Activated CD4-positive, alpha-beta T cell treated with anti-CD3 and anti-CD28 coated beads, Interleukin-2, amount 10 ng/mL, durations not matched to agents 7 days and 5 days (primary cell): ENCODE measurements at regions not wholly inside any gene's neighbourhood (a gene's known extent, or its start where the extent isn't known, plus 50 kb on each side); places are given as distances from the start of the nearest gene placed in this dataset.

Source experiments
- CTCF ChIA-PET: fragments of 350-600 bp; sonication (Branson Sonifier 250); formaldehyde crosslinking; loops from one replicate; lab custom pipeline; 2021; ENCODE audit warnings: antibody characterized with exemption; lab: Charles Lee
- POLR2A ChIA-PET: fragments of 350-600 bp; sonication (Branson Sonifier 250); formaldehyde crosslinking; loops from one replicate; lab custom pipeline; 2021; ENCODE audit warnings: antibody characterized with exemption; lab: Charles Lee
- DNase-seq: peaks from one replicate; pipeline ENCODE4 v3.0.0-alpha.2; 2020
- H3K27ac Mint-ChIP-seq: one replicate; pipeline ENCODE4 v1.8.0; 2021; ENCODE audit warnings: mild to moderate bottlenecking, moderate library complexity, mixed read lengths
- H3K27me3 Mint-ChIP-seq: one replicate; pipeline ENCODE4 v1.8.0; 2021; ENCODE audit warnings: mixed read lengths
- H3K36me3 Mint-ChIP-seq: one replicate; pipeline ENCODE4 v1.8.0; 2021; ENCODE audit warnings: low read depth, mixed read lengths
- H3K4me1 Mint-ChIP-seq: one replicate; pipeline ENCODE4 v1.8.0; 2021; ENCODE audit warnings: mixed read lengths
- H3K4me3 Mint-ChIP-seq: one replicate; pipeline ENCODE4 v1.8.0; 2021; ENCODE audit warnings: mild to moderate bottlenecking, moderate library complexity, mixed read lengths
- H3K9me3 Mint-ChIP-seq: one replicate; pipeline ENCODE4 v1.8.0; 2021; ENCODE audit warnings: mixed read lengths

DNA sequence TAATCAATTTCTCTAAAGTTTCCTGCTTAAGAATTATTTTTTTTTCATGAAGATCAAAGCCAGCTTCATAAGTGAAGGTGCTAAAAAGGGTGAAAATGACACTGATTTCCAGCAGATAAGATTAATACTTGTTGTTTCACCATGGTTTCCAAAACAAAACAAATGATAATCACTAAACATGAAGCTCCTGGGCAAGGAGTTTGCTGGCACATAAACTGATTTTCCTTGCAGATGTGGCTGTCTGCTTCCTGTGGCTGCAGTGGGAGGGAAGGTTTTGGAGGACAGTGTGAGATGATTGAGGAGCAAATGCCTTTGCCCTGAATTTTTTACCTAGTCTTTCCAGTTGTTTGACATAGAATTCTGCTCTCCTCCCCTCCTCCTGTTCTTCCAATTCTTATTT, 228.8 kb downstream of the DIPK2A start:
- CTCF ChIA-PET, result no interaction called here
- Mint-ChIP-seq H3K36me3 (no peaks in the 10 kb centered on the region), H3K4me3 (no peak overlapping the region), H3K27me3 (no peaks in the 10 kb centered on the region), H3K4me1 (no peaks in the 10 kb centered on the region), H3K27ac (no peak overlapping the region), H3K9me3 (no peaks in the 10 kb centered on the region)
- DNase-seq, result no peak
- POLR2A ChIA-PET, result no interaction called here

DNA sequence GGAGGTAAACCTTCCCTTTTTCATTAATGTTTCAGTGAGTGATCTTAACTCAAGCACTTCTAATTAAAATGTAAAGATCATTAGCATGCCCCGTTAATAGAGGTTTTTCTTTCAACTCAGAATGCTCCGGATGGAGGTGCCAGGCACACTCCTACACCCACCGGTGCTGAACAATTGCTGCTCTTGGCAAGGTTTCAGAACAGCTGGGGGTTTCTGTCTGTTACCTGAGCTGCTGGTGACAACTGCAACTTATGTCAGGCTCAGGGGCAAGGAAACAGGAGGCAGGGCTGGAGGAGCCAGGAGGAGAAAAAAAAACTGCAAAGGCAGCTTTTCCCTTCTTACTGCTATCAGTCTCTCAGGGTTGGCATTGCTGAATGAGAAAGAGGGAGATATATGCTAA, 250.1 kb downstream of the DIPK2A start:
- Mint-ChIP-seq H3K27ac (no peak overlapping the region), H3K36me3 (no peaks in the 10 kb centered on the region), H3K4me3 (no peak overlapping the region), H3K9me3 (no peaks in the 10 kb centered on the region), H3K27me3 (no peaks in the 10 kb centered on the region), H3K4me1 (no peaks in the 10 kb centered on the region)
- DNase-seq, result no peak
- ChIA-PET CTCF (no interaction called here), POLR2A (no interaction called here)

DNA sequence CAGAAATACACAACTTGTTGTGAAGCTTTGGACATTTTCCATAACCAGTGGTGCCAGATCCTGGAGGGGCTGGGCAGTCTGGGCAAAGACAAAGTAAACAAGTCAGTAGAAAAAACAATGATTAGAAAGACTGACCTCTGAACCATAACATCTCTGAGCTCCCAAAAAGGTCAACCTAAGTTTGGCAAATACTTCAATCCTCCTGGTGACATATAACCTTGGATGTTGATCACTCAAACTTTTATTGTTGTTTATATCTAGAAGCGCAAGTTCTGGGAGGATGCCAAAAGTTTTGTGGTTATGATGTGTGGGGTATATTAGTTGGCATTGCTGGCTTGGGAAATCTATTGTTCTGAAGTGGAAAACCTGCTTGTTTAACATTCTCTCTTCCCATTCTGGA, 257.7 kb downstream of the DIPK2A start:
- H3K9me3 Mint-ChIP-seq, result no peaks in the 10 kb centered on the region
- no peak overlapping the region for H3K4me3 Mint-ChIP-seq
- no peaks in the 10 kb centered on the region for H3K36me3 Mint-ChIP-seq
- no peak for DNase-seq
- H3K4me1 Mint-ChIP-seq, result no peaks in the 10 kb centered on the region
- ChIA-PET CTCF (no interaction called here), POLR2A (no interaction called here)
- no peak overlapping the region for H3K27ac Mint-ChIP-seq
- no peaks in the 10 kb centered on the region for H3K27me3 Mint-ChIP-seq

DNA sequence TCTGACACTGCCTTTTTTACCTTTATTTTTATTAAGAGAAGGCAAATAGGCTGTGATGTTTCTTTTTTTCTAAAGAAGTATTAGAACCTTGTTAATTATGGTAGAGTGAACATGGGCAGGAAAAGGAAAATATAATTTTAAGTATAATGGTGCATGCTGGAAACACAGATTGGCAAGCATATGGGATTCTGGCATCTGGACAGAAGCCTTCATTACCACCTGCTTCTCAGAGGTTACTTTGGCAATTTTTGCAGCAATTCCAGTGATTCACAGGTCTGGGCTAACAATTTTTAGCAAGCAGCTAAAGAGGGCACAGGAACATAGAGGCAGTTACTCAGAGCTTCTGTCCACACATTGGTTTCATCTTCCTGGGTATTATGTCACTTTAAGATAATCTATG, 258.3 kb downstream of the DIPK2A start:
- POLR2A ChIA-PET, result no interaction called here
- Mint-ChIP-seq H3K4me1 (no peaks in the 10 kb centered on the region), H3K27ac (no peak overlapping the region), H3K27me3 (no peaks in the 10 kb centered on the region), H3K36me3 (no peaks in the 10 kb centered on the region), H3K4me3 (no peak overlapping the region), H3K9me3 (no peaks in the 10 kb centered on the region)
- DNase-seq, result no peak
- CTCF ChIA-PET, result no interaction called here

DNA sequence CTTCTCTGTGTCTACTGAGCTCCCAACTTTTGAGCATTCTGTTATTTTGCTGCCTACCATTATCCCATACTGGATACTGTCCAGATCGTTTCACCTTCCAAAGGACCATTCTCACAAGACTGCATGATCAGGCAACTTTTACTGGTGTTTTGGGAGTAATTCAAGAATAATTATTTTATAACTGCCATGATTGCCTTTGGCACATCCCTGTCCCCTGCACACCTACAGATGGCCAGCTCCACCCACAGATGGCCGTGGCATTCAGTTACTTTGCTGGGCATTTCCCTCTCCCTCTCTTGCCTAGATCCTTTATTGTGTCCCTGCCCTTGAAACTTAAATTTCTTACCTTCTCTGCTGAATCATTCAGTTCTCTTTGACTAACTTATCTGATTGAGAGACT, 263.9 kb downstream of the DIPK2A start:
- no peak for DNase-seq
- H3K27me3 Mint-ChIP-seq, result no peaks in the 10 kb centered on the region
- H3K36me3 Mint-ChIP-seq, result no peaks in the 10 kb centered on the region
- no peaks in the 10 kb centered on the region for H3K4me1 Mint-ChIP-seq
- ChIA-PET POLR2A (no interaction called here), CTCF (no interaction called here)
- H3K27ac Mint-ChIP-seq, result no peak overlapping the region
- H3K9me3 Mint-ChIP-seq, result no peaks in the 10 kb centered on the region
- no peak overlapping the region for H3K4me3 Mint-ChIP-seq

DNA sequence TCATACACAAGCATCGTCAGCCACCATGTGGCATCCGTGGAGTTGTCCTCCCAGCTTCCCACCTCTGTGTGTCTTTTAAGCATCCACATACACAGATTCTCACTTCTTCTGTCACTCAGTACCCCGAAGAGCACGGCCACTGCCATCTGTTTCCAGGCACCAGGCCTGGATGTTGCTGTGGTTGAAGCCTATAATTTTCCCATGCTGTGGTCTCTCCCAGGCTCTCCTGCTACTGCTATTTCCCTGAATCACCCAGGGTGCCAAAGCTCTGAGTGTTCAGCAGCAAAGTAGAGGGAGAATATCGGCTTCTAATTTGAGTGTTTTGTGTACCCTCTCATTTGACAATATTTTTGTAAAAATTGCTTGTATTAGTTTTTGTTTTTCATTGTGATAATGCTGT, 265.7 kb downstream of the DIPK2A start:
- Mint-ChIP-seq H3K36me3 (no peaks in the 10 kb centered on the region), H3K27me3 (no peaks in the 10 kb centered on the region), H3K9me3 (no peaks in the 10 kb centered on the region), H3K27ac (no peak overlapping the region), H3K4me1 (no peaks in the 10 kb centered on the region), H3K4me3 (no peak overlapping the region)
- ChIA-PET POLR2A (no interaction called here), CTCF (no interaction called here)
- no peak for DNase-seq

DNA sequence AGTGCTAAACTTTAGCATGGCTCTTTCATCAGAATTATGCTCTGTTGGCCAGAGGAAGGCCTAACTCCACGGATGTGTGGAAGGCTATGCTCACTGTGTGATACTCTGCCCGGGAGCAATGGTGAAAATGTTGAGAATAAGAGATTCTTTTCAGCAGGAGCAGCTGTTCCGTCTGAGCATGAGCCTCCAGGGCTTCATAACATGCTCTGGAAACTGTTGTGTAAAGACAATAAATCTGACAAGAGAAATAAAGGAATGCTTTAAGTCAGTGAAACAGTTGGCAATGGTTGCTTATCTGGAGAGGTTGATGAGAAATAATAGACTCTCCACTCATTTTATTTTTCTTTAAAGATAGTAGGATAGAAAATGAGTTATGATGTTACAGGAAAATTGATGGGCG, 269.8 kb downstream of the DIPK2A start:
- Mint-ChIP-seq H3K27me3 (peaks cover 3% of the 10 kb centered on the region), H3K36me3 (no peaks in the 10 kb centered on the region), H3K4me3 (no peak overlapping the region), H3K27ac (no peak overlapping the region), H3K4me1 (no peaks in the 10 kb centered on the region), H3K9me3 (no peaks in the 10 kb centered on the region)
- POLR2A ChIA-PET, result no interaction called here
- no peak for DNase-seq
- CTCF ChIA-PET, result no interaction called here

DNA sequence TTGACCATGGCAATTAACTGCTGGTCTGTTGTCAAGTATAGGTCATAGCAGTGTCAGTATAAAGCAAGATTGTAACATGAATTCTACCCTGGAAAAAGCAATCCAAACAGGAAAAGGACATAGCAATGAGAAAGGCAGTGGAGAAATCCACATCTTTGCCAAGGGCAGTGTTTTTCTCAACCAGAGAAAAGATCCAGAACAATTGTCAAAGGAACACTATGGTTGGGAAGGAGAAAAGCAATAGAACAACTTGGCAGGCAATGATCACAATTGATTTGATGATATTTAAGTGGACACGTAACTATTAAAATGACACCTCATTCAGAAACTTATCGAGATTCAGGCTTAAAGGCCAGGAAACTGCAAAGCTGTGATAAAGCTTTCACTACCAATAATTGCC, 271.1 kb downstream of the DIPK2A start:
- DNase-seq, result no peak
- Mint-ChIP-seq H3K4me1 (no peaks in the 10 kb centered on the region), H3K36me3 (no peaks in the 10 kb centered on the region), H3K27ac (no peak overlapping the region), H3K27me3 (peaks cover 3% of the 10 kb centered on the region), H3K4me3 (no peak overlapping the region), H3K9me3 (no peaks in the 10 kb centered on the region)
- CTCF ChIA-PET, result no interaction called here
- POLR2A ChIA-PET, result no interaction called here

DNA sequence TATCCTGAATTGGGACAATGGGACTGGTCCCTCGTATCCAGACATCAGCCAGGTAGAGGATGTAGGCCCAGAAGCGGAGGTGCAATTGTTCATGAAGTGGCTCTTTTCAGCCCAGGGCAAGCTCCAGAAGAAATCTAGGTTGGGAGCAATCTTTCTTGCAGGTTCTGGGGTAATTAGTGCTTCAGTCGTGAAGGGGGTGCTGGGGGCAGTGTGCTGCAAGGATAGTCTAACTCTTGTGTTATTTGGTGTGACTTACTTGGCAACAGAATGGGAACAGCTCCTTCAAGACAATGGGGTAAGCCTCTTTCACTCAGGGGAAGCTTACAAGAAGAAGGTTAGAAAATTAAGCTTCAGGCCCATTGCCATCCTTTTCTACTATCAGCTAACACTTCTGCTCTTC, 273.0 kb downstream of the DIPK2A start:
- no peaks in the 10 kb centered on the region for H3K4me1 Mint-ChIP-seq
- no peaks in the 10 kb centered on the region for H3K9me3 Mint-ChIP-seq
- POLR2A ChIA-PET, result no interaction called here
- no peak overlapping the region for H3K4me3 Mint-ChIP-seq
- H3K36me3 Mint-ChIP-seq, result no peaks in the 10 kb centered on the region
- CTCF ChIA-PET, result no interaction called here
- peaks cover 3% of the 10 kb centered on the region for H3K27me3 Mint-ChIP-seq
- DNase-seq, result no peak
- H3K27ac Mint-ChIP-seq, result no peak overlapping the region

DNA sequence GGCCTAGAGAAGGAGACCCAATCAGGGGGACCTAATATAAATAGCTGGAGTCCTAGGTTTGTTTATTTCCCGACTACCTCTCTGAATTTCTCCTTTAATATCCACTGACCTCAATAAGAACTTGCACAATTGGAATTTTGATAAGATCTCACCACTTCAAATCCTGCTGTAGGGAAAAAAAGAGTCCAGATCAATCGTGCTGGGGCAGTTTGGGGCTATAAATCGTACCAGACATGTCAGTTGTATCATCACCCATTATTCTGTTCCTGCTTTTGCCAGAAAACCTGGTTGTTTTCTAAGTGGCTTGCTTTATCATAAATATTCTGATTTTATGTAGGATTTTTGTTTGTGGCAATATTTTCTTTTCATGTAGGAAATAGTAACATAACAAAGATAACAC, 281.3 kb downstream of the DIPK2A start:
- Mint-ChIP-seq H3K4me1 (no peaks in the 10 kb centered on the region), H3K27ac (no peak overlapping the region), H3K36me3 (no peaks in the 10 kb centered on the region), H3K9me3 (no peaks in the 10 kb centered on the region), H3K27me3 (peaks cover 6% of the 10 kb centered on the region), H3K4me3 (no peak overlapping the region)
- no peak for DNase-seq
- ChIA-PET CTCF (no interaction called here), POLR2A (no interaction called here)

DNA sequence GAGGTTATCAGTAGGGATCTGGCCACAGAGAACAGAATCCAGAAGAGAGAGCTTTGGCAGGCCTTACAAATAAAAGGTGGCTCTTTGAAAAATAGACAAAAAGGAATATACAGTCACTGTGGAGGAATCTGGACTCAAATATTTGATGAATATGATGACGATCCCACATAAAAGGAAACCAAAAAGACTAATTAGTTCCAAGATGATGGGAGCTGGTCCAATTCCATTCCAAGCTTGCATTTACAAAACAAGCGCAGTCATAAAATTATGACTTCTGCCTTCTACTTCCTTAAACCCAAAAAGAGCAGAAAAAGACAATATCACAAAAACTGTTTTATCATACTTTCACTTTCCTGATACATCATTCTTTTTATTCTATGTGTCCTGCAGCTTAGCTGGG, 285.8 kb downstream of the DIPK2A start:
- no peak for DNase-seq
- H3K27me3 Mint-ChIP-seq, result peaks cover 6% of the 10 kb centered on the region
- ChIA-PET POLR2A (no interaction called here), CTCF (interaction anchor here (0.6 kb wide), 1 partner anchor 280 kb away, joined by 3 read pairs; no protein-coding TSS in a partner anchor)
- H3K36me3 Mint-ChIP-seq, result no peaks in the 10 kb centered on the region
- H3K4me1 Mint-ChIP-seq, result no peaks in the 10 kb centered on the region
- H3K27ac Mint-ChIP-seq, result no peak overlapping the region
- no peak overlapping the region for H3K4me3 Mint-ChIP-seq
- H3K9me3 Mint-ChIP-seq, result no peaks in the 10 kb centered on the region

DNA sequence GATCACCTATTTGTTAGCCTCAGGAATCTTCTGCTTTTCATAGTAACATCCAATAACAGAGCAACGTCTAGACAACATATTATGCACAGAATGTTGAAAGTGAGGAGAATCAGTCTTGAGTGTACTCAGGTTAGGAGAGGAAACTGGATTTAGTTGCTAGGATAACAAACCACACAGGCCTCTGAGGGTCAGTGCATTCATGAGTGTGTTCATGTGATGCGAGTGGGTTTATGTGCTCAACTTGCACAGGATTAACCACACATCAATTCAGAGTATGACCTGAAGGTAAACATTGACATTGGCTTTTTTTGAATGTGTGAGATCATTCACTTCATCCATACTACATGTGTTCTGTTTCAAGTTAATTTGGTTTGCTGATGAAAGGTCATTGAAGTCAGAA, 287.6 kb downstream of the DIPK2A start:
- POLR2A ChIA-PET, result no interaction called here
- CTCF ChIA-PET, result no interaction called here
- H3K27ac Mint-ChIP-seq, result no peak overlapping the region
- no peak overlapping the region for H3K4me3 Mint-ChIP-seq
- H3K9me3 Mint-ChIP-seq, result no peaks in the 10 kb centered on the region
- H3K27me3 Mint-ChIP-seq, result peaks cover 3% of the 10 kb centered on the region
- no peak for DNase-seq
- no peaks in the 10 kb centered on the region for H3K4me1 Mint-ChIP-seq
- no peaks in the 10 kb centered on the region for H3K36me3 Mint-ChIP-seq

DNA sequence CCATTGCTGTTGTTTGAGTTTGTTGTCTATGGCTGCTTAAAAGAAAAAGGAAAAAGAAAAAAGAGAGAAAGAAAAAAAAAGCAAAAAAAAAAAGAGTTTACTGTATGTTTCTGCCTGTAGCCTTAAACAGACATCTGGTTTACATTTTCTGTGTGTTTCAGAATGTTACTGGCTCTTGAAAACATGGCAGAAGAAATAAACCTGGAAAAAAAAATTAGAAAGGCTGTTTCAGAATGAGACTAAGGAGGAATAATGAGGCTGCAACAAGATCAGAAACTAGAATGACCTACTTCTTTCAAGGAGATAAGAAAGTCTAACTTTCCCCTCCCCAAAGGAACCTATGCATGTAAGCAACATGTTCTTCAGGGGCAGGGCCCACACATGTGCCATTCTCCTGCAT, 292.1 kb downstream of the DIPK2A start:
- Mint-ChIP-seq H3K9me3 (no peaks in the 10 kb centered on the region), H3K4me1 (no peaks in the 10 kb centered on the region), H3K36me3 (no peaks in the 10 kb centered on the region), H3K4me3 (no peak overlapping the region), H3K27ac (no peak overlapping the region), H3K27me3 (no peaks in the 10 kb centered on the region)
- ChIA-PET CTCF (no interaction called here), POLR2A (no interaction called here)
- DNase-seq, result no peak

DNA sequence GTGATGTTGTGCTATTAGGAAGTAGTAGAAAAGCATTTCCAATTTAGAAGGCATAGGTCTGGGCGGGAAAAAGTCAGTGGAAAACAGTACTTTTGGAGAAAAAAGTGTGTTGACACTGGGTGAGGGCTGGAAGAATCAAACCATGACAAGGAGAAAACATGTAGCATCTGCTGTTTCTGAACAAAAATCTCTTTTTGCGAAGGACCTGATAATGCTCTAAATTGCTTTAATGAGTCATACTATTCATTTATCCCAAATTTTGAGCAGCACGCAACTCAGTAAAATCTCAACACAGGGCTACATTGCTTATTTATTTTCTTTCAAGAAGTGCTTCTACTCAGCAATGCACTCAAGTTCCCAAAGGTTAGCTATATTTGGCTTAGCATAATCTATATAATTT, 292.7 kb downstream of the DIPK2A start:
- no peak overlapping the region for H3K27ac Mint-ChIP-seq

DNA sequence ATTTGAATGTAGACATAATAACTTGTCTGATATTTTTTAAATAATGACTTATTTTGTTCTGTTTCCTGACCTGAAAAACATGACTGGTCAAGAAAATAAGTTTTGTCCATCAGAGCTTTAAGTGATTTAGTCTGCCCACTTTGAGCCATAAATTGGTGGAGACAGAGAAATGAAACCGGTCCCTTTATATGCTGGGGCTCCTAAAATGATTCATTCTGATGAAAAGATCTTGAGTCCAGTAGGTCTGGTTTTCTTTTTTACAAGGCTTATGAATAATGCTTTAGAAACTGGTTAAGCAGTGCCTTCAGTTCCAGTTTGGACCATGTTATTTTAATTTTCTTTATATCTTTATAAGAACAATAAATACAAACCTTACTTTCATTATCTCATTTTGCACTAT, 293.2 kb downstream of the DIPK2A start:
- CTCF ChIA-PET, result no interaction called here
- no peak overlapping the region for H3K27ac Mint-ChIP-seq
- no peaks in the 10 kb centered on the region for H3K36me3 Mint-ChIP-seq
- H3K9me3 Mint-ChIP-seq, result no peaks in the 10 kb centered on the region
- no peak overlapping the region for H3K4me3 Mint-ChIP-seq
- POLR2A ChIA-PET, result no interaction called here
- H3K27me3 Mint-ChIP-seq, result no peaks in the 10 kb centered on the region
- DNase-seq, result no peak
- no peaks in the 10 kb centered on the region for H3K4me1 Mint-ChIP-seq

More for the DNA sequence above, 292.7 kb downstream of the DIPK2A start:
- Mint-ChIP-seq H3K36me3 (no peaks in the 10 kb centered on the region), H3K4me3 (no peak overlapping the region), H3K4me1 (no peaks in the 10 kb centered on the region), H3K9me3 (no peaks in the 10 kb centered on the region), H3K27me3 (no peaks in the 10 kb centered on the region)
- POLR2A ChIA-PET, result no interaction called here
- CTCF ChIA-PET, result no interaction called here
- DNase-seq, result no peak
